Esophagus squamous epithelium (tissue), 4 donors: ENCODE measurements at regions not wholly inside any gene's neighbourhood (a gene's known extent, or its start where the extent isn't known, plus 50 kb on each side); places are given as distances from the start of the nearest gene placed in this dataset.

Experiments
- CTCF ChIP-seq, 6 experiments: fragments of 450-650 bp in 4 of 6; fragments of 200-600 bp in 2 of 6; sonication (generic) in 2 of 6; IDR thresholded peaks; one replicate each; pipeline ENCODE4 v1.5.1; 2016 to 2019; ENCODE audit warnings: antibody characterized with exemption in 6 of 6, mild to moderate bottlenecking in 4 of 6, moderate library complexity in 4 of 6
- POLR2A ChIP-seq, 4 donors: fragments of 450-650 bp; IDR thresholded peaks; one replicate each; pipeline ENCODE4 v1.6.1; 2017; ENCODE audit warnings: antibody characterized with exemption in 4 of 4, mild to moderate bottlenecking in 4 of 4, moderate library complexity in 3 of 4

DNA sequence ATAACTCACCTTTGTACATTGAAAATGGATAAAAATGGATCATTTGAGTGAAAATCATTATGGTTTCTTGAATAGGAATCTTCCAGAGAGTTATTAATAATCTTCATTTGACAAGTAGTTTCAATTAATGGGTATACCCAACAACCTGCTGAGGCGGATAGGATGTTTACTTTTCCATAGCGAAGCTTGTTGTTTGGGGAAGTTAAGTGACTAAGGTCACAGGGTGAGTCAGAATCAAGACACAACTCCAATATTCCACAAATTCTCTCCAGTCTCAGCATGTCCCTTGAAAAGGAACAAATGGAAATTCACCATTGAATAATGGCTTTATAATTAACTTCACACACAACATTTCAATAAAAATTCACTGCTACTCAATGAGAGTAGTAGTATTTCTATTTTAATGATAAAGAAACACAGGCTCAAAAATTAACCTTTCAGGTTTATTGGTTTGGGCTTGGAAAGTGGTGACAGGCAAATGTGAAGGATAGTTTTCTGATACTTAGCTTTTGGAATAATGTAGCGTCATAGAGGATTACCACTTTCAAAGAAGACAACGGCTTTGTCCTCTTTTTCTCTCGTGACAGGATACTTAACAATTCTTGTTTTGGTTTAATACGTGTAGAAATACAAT lies 211.3 kb downstream of the GPD2 start:
- TF ChIP-seq POLR2A (IDR thresholded peaks at IDR 0.05) (no peak), CTCF (IDR thresholded peaks at IDR 0.05) (no peak)
